ENCODE measurements at regions not wholly inside any gene's neighbourhood (a gene's known extent, or its start where the extent isn't known, plus 50 kb on each side); places are given as distances from the start of the nearest gene placed in this dataset.

DNA sequence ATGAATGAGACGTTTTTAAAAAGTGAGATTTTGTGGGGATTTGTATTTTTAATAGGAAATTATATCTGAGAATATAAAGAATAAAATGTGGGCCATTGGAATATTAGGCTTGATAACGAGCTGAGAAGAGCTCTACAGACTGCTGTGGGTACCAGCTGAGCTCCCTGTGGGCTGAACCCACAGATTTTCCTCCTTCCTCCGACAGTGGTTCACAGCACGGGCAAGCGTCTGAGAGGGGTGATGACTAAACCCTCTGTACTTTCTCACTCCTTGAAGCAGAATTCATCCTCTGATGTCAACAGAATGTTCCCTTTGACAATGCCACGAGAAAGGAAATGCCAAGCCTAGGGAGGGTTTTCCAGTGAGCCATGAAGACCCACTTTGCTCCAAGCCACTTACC lies 102.7 kb upstream of the AJAP1 start:
- no peaks in the 10 kb centered on the region for H3K9me3 ChIP-seq (ENCODE audit: control insufficient read depth, low read depth, low read length)
- no peaks in the 10 kb centered on the region for H3K36me3 ChIP-seq (ENCODE audit: control insufficient read depth, insufficient read depth, low read length)
- no peak for DNase-seq
- H3K27ac ChIP-seq (ENCODE audit: low read length) = no peak overlapping the region
- H3K27me3 ChIP-seq (ENCODE audit: control insufficient read depth, insufficient read depth, low read length) = no peaks in the 10 kb centered on the region
- 40% methylated on average over 2 of the region's 6 CpGs for WGBS (ENCODE audit: insufficient coverage, low lambda C conversion rate)
- no peak overlapping the region for H3K4me3 ChIP-seq (ENCODE audit: low read length)
- H3K4me1 ChIP-seq (ENCODE audit: control insufficient read depth, insufficient read depth, low read length) = no peaks in the 10 kb centered on the region

DNA sequence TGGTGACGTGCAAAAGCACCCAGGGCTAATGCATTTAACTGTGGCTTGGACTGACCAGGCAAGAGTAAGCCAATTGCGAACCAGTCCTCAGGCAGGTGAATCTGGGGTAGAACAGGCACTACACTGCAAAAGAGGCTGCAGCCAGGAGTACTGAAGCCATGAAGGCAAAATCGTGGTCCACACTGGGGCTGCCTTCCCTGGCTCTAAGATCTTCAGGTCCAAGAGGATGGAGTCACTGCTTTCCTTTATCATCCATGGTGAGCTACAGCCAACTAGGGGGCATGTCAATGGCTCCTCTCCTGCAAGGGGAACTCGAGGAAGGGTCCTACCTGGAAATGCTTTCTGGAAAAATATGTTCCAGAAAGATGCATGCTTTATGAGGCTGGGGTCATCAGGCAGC lies 100.6 kb upstream of the AJAP1 start:
- Histone ChIP-seq H3K27me3 (ENCODE audit: control insufficient read depth, insufficient read depth, low read length) (no peaks in the 10 kb centered on the region), H3K9me3 (ENCODE audit: control insufficient read depth, low read depth, low read length) (no peaks in the 10 kb centered on the region), H3K4me1 (ENCODE audit: control insufficient read depth, insufficient read depth, low read length) (no peaks in the 10 kb centered on the region), H3K27ac (ENCODE audit: low read length) (no peak overlapping the region), H3K36me3 (ENCODE audit: control insufficient read depth, insufficient read depth, low read length) (no peaks in the 10 kb centered on the region), H3K4me3 (ENCODE audit: low read length) (no peak overlapping the region)
- DNase-seq = no peak
- WGBS (ENCODE audit: insufficient coverage, low lambda C conversion rate) = no CpG with 5 or more reads among the region's 4 CpGs

DNA sequence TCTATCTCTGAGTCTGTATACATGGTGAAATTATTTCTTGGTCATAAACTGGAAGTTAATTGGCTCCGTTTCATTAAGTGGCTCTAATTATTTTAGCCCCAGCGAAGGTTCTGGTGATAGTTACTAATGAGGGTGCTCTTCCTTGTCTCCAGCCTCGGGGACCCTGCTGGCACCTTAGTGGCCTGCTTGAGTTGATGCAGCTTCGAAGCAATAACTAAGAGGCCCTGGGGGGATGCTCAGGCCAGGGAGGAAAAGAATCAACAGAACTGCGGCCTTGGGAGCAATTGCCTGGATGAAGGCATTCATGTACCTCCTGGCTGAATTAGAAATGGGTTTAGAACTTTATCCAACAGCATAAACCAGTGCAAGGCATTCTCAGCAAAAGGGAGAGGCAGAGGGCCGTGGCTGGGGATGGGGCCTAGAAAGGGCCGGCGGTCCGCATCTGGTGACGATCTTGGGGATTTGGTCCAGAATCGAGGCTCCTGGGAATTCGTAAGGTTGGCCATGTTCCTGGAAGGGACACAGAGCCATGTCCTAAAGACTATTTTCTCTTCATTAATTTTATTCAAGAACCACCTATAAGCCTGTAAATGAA lies 100.0 kb upstream of the AJAP1 start:
- no peaks in the 10 kb centered on the region for H3K4me1 ChIP-seq (ENCODE audit: control insufficient read depth, insufficient read depth, low read length)
- H3K27ac ChIP-seq (ENCODE audit: low read length) = no peak overlapping the region
- no peaks in the 10 kb centered on the region for H3K27me3 ChIP-seq (ENCODE audit: control insufficient read depth, insufficient read depth, low read length)
- H3K36me3 ChIP-seq (ENCODE audit: control insufficient read depth, insufficient read depth, low read length) = no peaks in the 10 kb centered on the region
- no peak for DNase-seq
- H3K4me3 ChIP-seq (ENCODE audit: low read length) = no peak overlapping the region
- WGBS (ENCODE audit: insufficient coverage, low lambda C conversion rate) = no CpG with 5 or more reads among the region's 12 CpGs
- H3K9me3 ChIP-seq (ENCODE audit: control insufficient read depth, low read depth, low read length) = no peaks in the 10 kb centered on the region

DNA sequence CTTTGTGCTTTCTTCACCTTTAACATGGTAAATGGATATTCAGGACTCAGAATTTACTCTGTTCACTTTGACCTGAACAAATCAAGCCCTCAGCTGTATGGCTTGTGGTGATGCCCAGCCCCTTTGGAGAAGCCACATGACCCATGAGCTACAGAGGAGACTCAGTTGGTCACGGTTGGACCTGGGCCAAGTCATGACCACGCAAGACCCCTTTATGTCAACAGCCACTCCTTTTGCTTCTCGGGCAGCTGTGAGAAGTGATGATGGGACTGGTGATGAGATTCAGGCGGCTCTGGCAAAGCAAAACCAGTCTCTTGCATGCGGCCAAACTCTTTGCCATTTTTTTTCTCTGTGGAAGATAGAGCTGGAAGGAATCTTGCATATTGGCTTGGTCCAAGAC lies 96.5 kb upstream of the AJAP1 start:
- DNase-seq = no peak
- H3K4me3 ChIP-seq (ENCODE audit: low read length) = no peak overlapping the region
- peaks cover 4% of the 10 kb centered on the region for H3K27me3 ChIP-seq (ENCODE audit: control insufficient read depth, insufficient read depth, low read length)
- no CpG with 5 or more reads among the region's 5 CpGs for WGBS (ENCODE audit: insufficient coverage, low lambda C conversion rate)
- no peaks in the 10 kb centered on the region for H3K36me3 ChIP-seq (ENCODE audit: control insufficient read depth, insufficient read depth, low read length)
- H3K9me3 ChIP-seq (ENCODE audit: control insufficient read depth, low read depth, low read length) = no peaks in the 10 kb centered on the region
- H3K4me1 ChIP-seq (ENCODE audit: control insufficient read depth, insufficient read depth, low read length) = no peaks in the 10 kb centered on the region
- H3K27ac ChIP-seq (ENCODE audit: low read length) = no peak overlapping the region

DNA sequence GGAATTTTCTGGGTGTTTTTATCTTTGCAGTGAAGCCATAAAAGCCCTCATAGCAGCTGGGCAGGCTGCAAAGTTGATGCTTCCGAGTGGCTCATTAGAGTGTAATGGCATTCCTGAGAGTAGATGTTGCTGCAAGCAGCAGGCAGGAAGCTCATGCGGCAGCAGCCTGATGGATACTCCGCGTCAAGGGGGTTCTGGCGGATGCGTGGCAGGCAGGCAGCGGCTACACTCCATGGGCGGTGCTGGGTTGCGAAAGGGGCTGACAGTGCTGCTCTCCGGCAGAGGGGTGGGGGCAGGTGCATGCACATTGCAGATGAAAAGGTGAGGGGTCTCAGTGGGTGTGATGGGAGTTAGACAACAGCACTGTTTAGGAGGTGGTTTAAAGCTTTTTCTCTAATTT lies 93.2 kb upstream of the AJAP1 start:
- no peaks in the 10 kb centered on the region for H3K9me3 ChIP-seq (ENCODE audit: control insufficient read depth, low read depth, low read length)
- no peak for DNase-seq
- no peak overlapping the region for H3K27ac ChIP-seq (ENCODE audit: low read length)
- WGBS (ENCODE audit: insufficient coverage, low lambda C conversion rate) = no CpG with 5 or more reads among the region's 10 CpGs
- no peak overlapping the region for H3K4me3 ChIP-seq (ENCODE audit: low read length)
- H3K4me1 ChIP-seq (ENCODE audit: control insufficient read depth, insufficient read depth, low read length) = no peaks in the 10 kb centered on the region
- H3K27me3 ChIP-seq (ENCODE audit: control insufficient read depth, insufficient read depth, low read length) = peaks cover 4% of the 10 kb centered on the region
- no peaks in the 10 kb centered on the region for H3K36me3 ChIP-seq (ENCODE audit: control insufficient read depth, insufficient read depth, low read length)

DNA sequence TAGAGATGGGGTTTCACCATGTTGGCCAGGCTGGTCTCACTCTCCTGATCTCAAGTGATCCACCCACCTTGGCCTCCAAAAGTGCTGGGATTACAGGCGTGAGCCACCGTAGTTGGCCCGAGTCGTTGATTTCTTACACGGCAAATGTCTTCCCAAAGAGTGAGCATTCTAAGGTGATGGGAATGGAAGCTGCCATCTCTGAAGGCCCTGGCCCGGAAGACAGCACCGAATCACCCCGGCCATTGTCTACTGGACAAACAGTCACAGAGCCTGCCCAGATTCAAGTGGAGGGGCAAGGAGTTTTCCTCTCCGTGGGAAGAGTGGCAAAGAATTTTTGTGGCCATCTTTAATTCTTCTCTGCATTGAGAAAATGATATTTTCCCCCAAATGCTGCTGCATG lies 92.1 kb upstream of the AJAP1 start:
- no CpG with 5 or more reads among the region's 9 CpGs for WGBS (ENCODE audit: insufficient coverage, low lambda C conversion rate)
- no peak overlapping the region for H3K27ac ChIP-seq (ENCODE audit: low read length)
- H3K27me3 ChIP-seq (ENCODE audit: control insufficient read depth, insufficient read depth, low read length) = peaks cover 4% of the 10 kb centered on the region
- no peaks in the 10 kb centered on the region for H3K9me3 ChIP-seq (ENCODE audit: control insufficient read depth, low read depth, low read length)
- no peaks in the 10 kb centered on the region for H3K4me1 ChIP-seq (ENCODE audit: control insufficient read depth, insufficient read depth, low read length)
- no peak for DNase-seq
- H3K4me3 ChIP-seq (ENCODE audit: low read length) = no peak overlapping the region
- H3K36me3 ChIP-seq (ENCODE audit: control insufficient read depth, insufficient read depth, low read length) = no peaks in the 10 kb centered on the region

DNA sequence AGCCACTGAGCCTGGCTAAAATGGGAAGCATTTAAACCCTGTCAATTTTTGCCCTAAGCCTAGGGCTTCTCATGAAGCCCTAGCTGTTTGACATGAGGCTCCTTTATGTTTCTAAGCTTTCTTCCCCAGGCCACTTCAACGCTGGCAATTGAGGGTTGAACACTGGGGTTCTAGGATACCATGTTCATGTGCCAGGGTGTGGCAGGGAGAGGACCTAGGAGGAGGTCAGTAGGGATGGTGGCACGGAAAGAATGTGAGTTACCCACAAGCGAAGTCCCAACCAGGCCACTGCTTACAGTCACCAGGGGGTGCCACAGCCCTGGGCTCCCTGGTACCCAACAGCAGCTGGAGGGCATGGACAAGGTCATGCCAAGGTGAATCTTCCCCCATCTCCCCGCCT lies 90.8 kb upstream of the AJAP1 start:
- no peak for DNase-seq
- H3K9me3 ChIP-seq (ENCODE audit: control insufficient read depth, low read depth, low read length) = no peaks in the 10 kb centered on the region
- no peaks in the 10 kb centered on the region for H3K36me3 ChIP-seq (ENCODE audit: control insufficient read depth, insufficient read depth, low read length)
- no peak overlapping the region for H3K4me3 ChIP-seq (ENCODE audit: low read length)
- peaks cover 8% of the 10 kb centered on the region for H3K27me3 ChIP-seq (ENCODE audit: control insufficient read depth, insufficient read depth, low read length)
- no peaks in the 10 kb centered on the region for H3K4me1 ChIP-seq (ENCODE audit: control insufficient read depth, insufficient read depth, low read length)
- WGBS (ENCODE audit: insufficient coverage, low lambda C conversion rate) = 100% methylated on average over 1 of the region's 4 CpGs
- H3K27ac ChIP-seq (ENCODE audit: low read length) = no peak overlapping the region

DNA sequence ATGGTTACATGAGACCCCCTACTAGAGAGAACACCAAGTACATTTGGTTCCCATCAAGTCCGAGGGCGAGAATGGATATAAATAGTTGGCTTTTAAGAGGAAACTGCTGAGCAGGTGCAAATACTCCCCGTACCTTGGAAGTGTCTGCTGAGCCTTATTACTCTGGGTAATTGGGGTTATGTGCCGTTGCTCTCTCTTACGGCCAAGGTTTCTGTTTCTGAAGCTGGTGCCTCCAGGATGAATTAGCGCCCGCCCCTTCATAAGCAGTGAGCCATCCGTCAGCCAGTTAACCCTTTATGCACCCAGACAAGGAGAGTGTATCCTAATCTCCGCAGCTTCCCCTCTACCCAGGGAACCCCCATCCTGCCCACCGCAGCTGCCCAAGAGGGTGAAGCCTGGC lies 90.4 kb upstream of the AJAP1 start:
- H3K4me1 ChIP-seq (ENCODE audit: control insufficient read depth, insufficient read depth, low read length) = no peaks in the 10 kb centered on the region
- H3K27ac ChIP-seq (ENCODE audit: low read length) = no peak overlapping the region
- H3K27me3 ChIP-seq (ENCODE audit: control insufficient read depth, insufficient read depth, low read length) = peaks cover 8% of the 10 kb centered on the region
- H3K36me3 ChIP-seq (ENCODE audit: control insufficient read depth, insufficient read depth, low read length) = no peaks in the 10 kb centered on the region
- no peak for DNase-seq
- H3K9me3 ChIP-seq (ENCODE audit: control insufficient read depth, low read depth, low read length) = no peaks in the 10 kb centered on the region
- no peak overlapping the region for H3K4me3 ChIP-seq (ENCODE audit: low read length)
- no CpG with 5 or more reads among the region's 10 CpGs for WGBS (ENCODE audit: insufficient coverage, low lambda C conversion rate)

DNA sequence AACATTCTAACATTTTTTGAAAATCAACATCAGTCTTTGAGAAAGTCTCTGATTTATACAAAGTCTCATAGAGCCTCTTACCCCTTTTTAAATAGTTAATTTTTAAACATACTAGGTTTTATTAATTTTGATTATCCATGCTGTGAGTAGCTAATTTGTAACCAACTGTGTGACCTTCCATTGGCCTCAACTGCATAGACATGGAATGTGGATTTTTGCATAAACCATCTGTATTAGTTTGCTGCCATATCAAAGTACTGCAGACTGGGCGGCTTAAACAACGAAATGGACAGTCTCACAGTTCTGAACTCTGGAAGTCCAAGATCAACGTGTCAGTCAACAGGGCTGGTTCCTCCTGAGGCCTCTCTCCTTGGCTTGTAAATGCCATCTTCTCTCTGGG lies 89.2 kb upstream of the AJAP1 start:
- Histone ChIP-seq H3K27ac (ENCODE audit: low read length) (no peak overlapping the region), H3K4me1 (ENCODE audit: control insufficient read depth, insufficient read depth, low read length) (no peaks in the 10 kb centered on the region), H3K27me3 (ENCODE audit: control insufficient read depth, insufficient read depth, low read length) (peaks cover 8% of the 10 kb centered on the region), H3K4me3 (ENCODE audit: low read length) (no peak overlapping the region), H3K9me3 (ENCODE audit: control insufficient read depth, low read depth, low read length) (no peaks in the 10 kb centered on the region), H3K36me3 (ENCODE audit: control insufficient read depth, insufficient read depth, low read length) (no peaks in the 10 kb centered on the region)
- no CpG with 5 or more reads among the region's 3 CpGs for WGBS (ENCODE audit: insufficient coverage, low lambda C conversion rate)
- DNase-seq = no peak

DNA sequence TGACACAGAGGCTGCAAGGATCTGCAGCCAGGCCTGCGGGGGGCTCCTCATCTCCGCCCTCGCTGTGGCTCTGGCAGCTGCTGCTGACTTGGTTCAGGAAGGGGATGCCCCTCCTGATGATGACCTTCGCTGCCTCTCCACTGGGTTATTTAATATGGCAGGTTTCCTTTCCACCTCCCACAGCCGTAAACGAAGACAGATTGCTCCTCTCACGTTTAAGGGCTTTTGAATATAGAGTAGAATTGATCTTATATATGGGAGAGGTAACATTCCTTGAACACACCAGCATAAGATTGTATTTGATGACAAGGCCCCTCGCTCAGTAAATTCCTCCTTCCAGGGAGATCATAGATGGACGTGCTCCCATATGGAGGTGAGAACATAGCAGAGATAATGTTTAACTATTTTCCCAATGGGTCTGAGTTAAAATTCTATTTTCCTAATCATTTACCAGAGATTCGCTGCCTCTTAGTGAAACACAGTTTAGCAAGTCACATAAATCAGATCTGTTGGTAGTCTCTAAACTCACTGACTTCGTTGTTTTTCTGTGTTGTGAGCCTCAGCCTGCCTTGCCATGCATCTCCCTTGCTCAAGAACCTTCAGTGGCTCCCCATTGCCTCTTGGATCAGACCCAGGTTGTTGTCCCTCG lies 88.5 kb upstream of the AJAP1 start:
- H3K4me3 ChIP-seq (ENCODE audit: low read length) = no peak overlapping the region
- no peaks in the 10 kb centered on the region for H3K36me3 ChIP-seq (ENCODE audit: control insufficient read depth, insufficient read depth, low read length)
- no peaks in the 10 kb centered on the region for H3K9me3 ChIP-seq (ENCODE audit: control insufficient read depth, low read depth, low read length)
- no peak for DNase-seq
- H3K27me3 ChIP-seq (ENCODE audit: control insufficient read depth, insufficient read depth, low read length) = peaks cover 8% of the 10 kb centered on the region
- no peak overlapping the region for H3K27ac ChIP-seq (ENCODE audit: low read length)
- no peaks in the 10 kb centered on the region for H3K4me1 ChIP-seq (ENCODE audit: control insufficient read depth, insufficient read depth, low read length)
- WGBS (ENCODE audit: insufficient coverage, low lambda C conversion rate) = no CpG with 5 or more reads among the region's 12 CpGs

DNA sequence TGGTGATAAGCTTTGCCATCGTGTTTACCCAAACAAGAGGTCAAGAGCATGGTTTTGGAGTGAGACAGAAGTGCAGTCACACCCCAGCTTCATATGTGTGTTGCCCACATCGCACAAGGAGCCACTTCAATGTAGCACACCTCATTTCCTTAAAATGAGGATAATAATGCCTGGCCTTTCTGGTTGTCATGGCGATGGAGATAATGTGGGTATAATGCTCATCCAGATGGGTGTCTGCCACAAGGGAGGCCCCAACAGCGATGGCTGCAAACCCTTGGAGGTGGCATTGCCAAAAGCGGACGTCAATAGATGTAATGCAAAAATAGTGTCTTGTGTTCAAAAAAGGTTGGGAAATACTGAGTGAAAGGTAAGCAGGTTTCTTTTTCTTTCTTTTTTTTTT lies 83.1 kb upstream of the AJAP1 start:
- Histone ChIP-seq H3K4me3 (ENCODE audit: low read length) (no peak overlapping the region), H3K27ac (ENCODE audit: low read length) (no peak overlapping the region), H3K9me3 (ENCODE audit: control insufficient read depth, low read depth, low read length) (no peaks in the 10 kb centered on the region), H3K4me1 (ENCODE audit: control insufficient read depth, insufficient read depth, low read length) (no peaks in the 10 kb centered on the region), H3K36me3 (ENCODE audit: control insufficient read depth, insufficient read depth, low read length) (no peaks in the 10 kb centered on the region), H3K27me3 (ENCODE audit: control insufficient read depth, insufficient read depth, low read length) (peaks cover 4% of the 10 kb centered on the region)
- no peak for DNase-seq
- no CpG with 5 or more reads among the region's 6 CpGs for WGBS (ENCODE audit: insufficient coverage, low lambda C conversion rate)
